ENCODE measurements at regions not wholly inside any gene's neighbourhood (a gene's known extent, or its start where the extent isn't known, plus 50 kb on each side); places are given as distances from the start of the nearest gene placed in this dataset.
"Not testable (repeated sequence)": the region's sequence is repeated elsewhere in the genome, so short reads cannot be mapped to it uniquely, and the experiment has no call there.

DNA sequence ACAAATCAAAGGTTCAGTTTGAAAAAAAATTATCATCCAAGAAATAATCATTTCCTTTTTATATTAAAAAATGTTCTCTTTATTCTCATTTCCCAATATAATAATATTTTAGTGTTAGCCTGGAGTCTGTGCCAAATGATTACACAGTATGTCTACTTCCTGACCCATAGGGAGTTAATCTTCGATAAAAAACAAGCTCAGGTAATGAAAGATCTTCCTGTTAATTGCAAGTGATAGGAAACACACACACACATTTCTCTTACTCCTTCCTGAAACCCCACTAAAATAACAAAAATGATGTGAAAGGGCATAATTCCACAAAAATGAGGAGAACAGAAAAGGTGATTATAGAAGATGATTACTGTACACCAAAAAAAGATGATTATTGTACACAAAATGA is 123.5 kb upstream of the CXADR start:
- Histone ChIP-seq H3K4me3 (ENCODE audit: low read depth, low read length) (no peak overlapping the region), H3K36me3 (replicated peaks) (no peaks in the 10 kb centered on the region), H3K27ac (no peak overlapping the region), H3K27me3 (replicated peaks) (no peaks in the 10 kb centered on the region)
- TF ChIP-seq, protein P1, sequence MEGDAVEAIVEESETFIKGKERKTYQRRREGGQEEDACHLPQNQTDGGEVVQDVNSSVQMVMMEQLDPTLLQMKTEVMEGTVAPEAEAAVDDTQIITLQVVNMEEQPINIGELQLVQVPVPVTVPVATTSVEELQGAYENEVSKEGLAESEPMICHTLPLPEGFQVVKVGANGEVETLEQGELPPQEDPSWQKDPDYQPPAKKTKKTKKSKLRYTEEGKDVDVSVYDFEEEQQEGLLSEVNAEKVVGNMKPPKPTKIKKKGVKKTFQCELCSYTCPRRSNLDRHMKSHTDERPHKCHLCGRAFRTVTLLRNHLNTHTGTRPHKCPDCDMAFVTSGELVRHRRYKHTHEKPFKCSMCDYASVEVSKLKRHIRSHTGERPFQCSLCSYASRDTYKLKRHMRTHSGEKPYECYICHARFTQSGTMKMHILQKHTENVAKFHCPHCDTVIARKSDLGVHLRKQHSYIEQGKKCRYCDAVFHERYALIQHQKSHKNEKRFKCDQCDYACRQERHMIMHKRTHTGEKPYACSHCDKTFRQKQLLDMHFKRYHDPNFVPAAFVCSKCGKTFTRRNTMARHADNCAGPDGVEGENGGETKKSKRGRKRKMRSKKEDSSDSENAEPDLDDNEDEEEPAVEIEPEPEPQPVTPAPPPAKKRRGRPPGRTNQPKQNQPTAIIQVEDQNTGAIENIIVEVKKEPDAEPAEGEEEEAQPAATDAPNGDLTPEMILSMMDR (IDR thresholded peaks at IDR 0.05; ENCODE audit: low read depth, low read length, missing control alignments): no peak
- in situ Hi-C loops (cut with HindIII; ENCODE audit: low pct_ligation_motif_present, low sequenced_read_pairs): loop anchor here (25.0 kb wide), 1 partner anchor 173 kb away; no protein-coding TSS in a partner anchor
- DNase-seq: no peak

- no peak overlapping the region for H3K4me3 ChIP-seq (ENCODE audit: low read depth, low read length)
- DNase-seq: no peak
- H3K27ac ChIP-seq: no peak overlapping the region
- no peaks in the 10 kb centered on the region for H3K36me3 ChIP-seq (replicated peaks)
- in situ Hi-C loops (cut with HindIII; ENCODE audit: low pct_ligation_motif_present, low sequenced_read_pairs): loop anchor here (25.0 kb wide), 1 partner anchor 172 kb away; no protein-coding TSS in a partner anchor
- H3K27me3 ChIP-seq (replicated peaks): no peaks in the 10 kb centered on the region
- TF ChIP-seq, protein P1 (IDR thresholded peaks at IDR 0.05; ENCODE audit: low read depth, low read length, missing control alignments): no peak
Measured at GRCh38 chr21:17390569-17390968, 122.3 kb upstream of the CXADR start.

DNA sequence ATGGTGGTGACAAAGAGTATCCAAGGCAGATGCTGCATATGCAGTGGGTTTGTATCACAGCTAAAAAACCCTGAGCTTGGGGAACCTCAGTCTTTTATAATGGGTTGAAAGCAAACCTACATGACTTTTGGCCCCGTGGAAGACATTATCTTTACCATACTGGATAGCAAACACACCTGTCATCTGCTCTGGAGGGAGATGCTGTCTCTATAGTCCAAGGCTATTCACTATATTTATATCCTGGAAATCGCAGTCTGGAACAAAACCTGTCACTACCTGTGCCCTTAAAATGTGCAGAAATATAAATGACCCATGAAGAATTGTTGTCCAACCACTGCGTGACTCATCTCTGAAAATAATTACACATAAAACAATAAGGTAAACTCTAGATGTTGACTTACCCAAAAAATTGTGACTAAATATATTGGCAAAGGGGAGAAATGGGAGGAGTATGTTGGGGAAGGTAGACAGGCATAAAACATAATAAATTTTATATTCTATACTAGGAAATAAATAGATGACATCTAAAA is 121.0 kb upstream of the CXADR start:
- Histone ChIP-seq H3K4me3 (ENCODE audit: low read depth, low read length) (no peak overlapping the region), H3K36me3 (replicated peaks) (no peaks in the 10 kb centered on the region), H3K27me3 (replicated peaks) (no peaks in the 10 kb centered on the region), H3K27ac (no peak overlapping the region)
- TF ChIP-seq, protein P1 (IDR thresholded peaks at IDR 0.05; ENCODE audit: low read depth, low read length, missing control alignments): no peak
- in situ Hi-C loops (cut with HindIII; ENCODE audit: low pct_ligation_motif_present, low sequenced_read_pairs): loop anchor here (25.0 kb wide), 1 partner anchor 170 kb away; no protein-coding TSS in a partner anchor
- no peak for DNase-seq

DNA sequence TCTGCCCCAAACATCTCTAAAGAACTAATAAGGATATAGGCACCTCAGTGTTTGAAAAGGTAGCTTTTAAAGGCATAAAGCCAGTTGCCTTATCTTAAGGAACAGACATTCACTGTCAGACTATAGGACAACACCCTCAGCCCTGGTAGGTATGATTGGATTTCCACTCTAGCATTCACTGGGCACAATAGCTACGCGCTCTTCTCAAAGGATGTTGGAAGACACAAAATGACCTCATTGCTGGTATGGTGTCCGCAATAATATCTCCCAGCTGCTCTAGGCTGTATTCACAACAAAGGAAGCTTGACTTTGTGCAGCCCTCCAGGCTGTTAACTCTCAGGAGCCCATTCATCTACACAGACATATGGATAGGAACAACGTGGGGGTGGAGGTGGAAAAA is 119.4 kb upstream of the CXADR start:
- H3K27ac ChIP-seq: no peak overlapping the region
- H3K27me3 ChIP-seq (replicated peaks): no peaks in the 10 kb centered on the region
- no peak for DNase-seq
- no peak overlapping the region for H3K4me3 ChIP-seq (ENCODE audit: low read depth, low read length)
- no peaks in the 10 kb centered on the region for H3K36me3 ChIP-seq (replicated peaks)
- TF ChIP-seq, protein P1 (IDR thresholded peaks at IDR 0.05; ENCODE audit: low read depth, low read length, missing control alignments): no peak
- in situ Hi-C loops (cut with HindIII; ENCODE audit: low pct_ligation_motif_present, low sequenced_read_pairs): loop anchor here (25.0 kb wide), 1 partner anchor 169 kb away; no protein-coding TSS in a partner anchor

DNA sequence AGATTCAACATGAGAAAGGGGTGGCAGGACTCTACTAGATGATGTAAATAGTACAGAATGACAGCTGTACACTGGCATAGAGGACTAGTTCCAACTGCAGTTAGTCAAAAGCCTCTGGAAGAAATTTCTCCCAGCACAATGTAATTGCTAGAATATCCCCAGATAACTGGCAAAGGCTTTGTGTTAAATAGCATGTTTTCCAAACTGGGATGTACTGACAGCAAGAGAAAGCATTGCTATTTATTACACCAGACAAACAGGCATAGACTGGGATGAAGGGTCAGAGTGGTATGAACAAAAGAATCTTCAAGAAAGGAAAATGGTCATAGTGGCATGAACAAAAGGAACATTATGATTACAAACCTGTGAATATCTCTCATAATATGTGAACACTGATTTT is 115.9 kb upstream of the CXADR start:
- in situ Hi-C loops (cut with HindIII; ENCODE audit: low pct_ligation_motif_present, low sequenced_read_pairs): loop anchor here (25.0 kb wide), 1 partner anchor 165 kb away; no protein-coding TSS in a partner anchor
- H3K36me3 ChIP-seq (replicated peaks): no peaks in the 10 kb centered on the region
- H3K27ac ChIP-seq: no peak overlapping the region
- TF ChIP-seq, protein P1 (IDR thresholded peaks at IDR 0.05; ENCODE audit: low read depth, low read length, missing control alignments): no peak
- DNase-seq: no peak
- no peak overlapping the region for H3K4me3 ChIP-seq (ENCODE audit: low read depth, low read length)
- no peaks in the 10 kb centered on the region for H3K27me3 ChIP-seq (replicated peaks)

GRCh38 chr21:17397703-17398102 is 115.1 kb upstream of the CXADR start:
- no peak overlapping the region for H3K4me3 ChIP-seq (ENCODE audit: low read depth, low read length)
- DNase-seq: no peak
- no peaks in the 10 kb centered on the region for H3K27me3 ChIP-seq (replicated peaks)
- TF ChIP-seq, protein P1 (IDR thresholded peaks at IDR 0.05; ENCODE audit: low read depth, low read length, missing control alignments): no peak
- in situ Hi-C loops (cut with HindIII; ENCODE audit: low pct_ligation_motif_present, low sequenced_read_pairs): loop anchor here (25.0 kb wide), 1 partner anchor 165 kb away; no protein-coding TSS in a partner anchor
- no peak overlapping the region for H3K27ac ChIP-seq
- no peaks in the 10 kb centered on the region for H3K36me3 ChIP-seq (replicated peaks)

DNA sequence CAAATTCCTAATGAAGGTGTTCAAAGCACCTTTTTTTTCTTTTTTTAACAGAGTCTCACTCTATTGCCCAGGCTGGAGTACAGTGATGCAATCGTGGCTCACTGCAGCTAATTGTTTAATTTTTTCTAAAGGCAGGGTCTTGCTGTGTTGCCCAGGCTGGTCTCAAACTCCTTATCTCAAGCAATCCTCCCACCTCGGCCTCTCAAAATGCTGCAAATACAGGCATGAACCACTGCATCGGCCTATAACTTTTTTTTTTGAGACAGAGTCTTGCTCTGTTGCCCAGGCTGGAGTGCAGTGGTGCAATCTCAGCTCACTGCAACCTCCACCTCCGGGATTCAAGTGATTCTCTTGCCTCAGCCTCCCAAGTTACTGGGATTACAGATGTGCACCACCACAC is 113.9 kb upstream of the CXADR start:
- DNase-seq; H3K36me3 ChIP-seq (replicated peaks); H3K27ac ChIP-seq; H3K27me3 ChIP-seq (replicated peaks); H3K4me3 ChIP-seq (ENCODE audit: low read depth, low read length): not testable (repeated sequence)
- in situ Hi-C loops (cut with HindIII; ENCODE audit: low pct_ligation_motif_present, low sequenced_read_pairs): loop anchor here (25.0 kb wide), 1 partner anchor 163 kb away; no protein-coding TSS in a partner anchor
